Fibroblast of skin of right quadriceps (primary cell): ENCODE measurements at regions not wholly inside any gene's neighbourhood (a gene's known extent, or its start where the extent isn't known, plus 50 kb on each side); places are given as distances from the start of the nearest gene placed in this dataset.

Experiments
- DNase-seq: peaks from one replicate; pipeline ENCODE4 v3.0.0-alpha.2; 2013

DNA sequence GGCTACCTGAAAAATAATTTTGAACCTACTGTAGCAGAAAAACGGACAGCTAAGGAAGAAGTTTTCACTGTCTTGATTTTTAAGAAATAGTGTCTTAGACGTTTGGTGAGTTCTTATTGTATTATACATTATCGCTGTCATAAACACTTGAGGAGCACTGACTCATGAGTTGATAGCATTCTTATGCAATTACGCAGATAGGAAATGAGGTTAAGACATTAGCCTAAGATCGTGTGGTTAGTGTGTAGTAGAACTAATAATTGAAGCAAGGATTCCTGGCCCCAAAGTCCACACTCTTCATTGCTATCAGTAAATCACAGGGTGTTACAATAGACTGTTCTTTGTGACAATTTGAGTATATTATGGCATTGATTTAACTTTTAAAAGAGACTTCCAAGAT is 238.1 kb downstream of the ARAP2 start:
- DNase-seq = peak; percentile 29

DNA sequence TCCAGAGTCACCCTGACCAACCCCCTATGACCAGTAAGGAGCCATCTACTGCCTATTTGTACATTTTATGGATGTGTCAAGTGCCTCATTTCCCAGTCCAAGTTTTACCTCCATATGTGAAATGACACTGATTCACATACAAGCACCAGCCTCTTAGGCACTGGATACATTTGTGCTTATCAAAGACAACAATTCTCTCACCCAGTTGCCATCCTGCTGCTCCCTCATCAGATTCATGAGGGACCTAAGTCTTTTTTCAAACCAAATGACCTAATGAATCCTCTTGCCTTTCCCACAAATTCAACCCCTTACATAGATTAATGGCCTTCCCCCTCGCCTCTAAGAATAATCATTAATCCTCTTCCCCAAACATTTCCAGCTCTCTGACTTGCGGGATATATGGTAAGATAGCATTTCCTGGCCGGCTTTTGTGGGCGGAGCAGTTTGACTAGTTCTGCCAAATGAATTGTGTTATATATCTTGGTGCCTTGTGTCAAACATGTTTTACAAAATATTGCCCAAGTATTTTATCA is 233.9 kb downstream of the ARAP2 start:
- DNase-seq = no peak

DNA sequence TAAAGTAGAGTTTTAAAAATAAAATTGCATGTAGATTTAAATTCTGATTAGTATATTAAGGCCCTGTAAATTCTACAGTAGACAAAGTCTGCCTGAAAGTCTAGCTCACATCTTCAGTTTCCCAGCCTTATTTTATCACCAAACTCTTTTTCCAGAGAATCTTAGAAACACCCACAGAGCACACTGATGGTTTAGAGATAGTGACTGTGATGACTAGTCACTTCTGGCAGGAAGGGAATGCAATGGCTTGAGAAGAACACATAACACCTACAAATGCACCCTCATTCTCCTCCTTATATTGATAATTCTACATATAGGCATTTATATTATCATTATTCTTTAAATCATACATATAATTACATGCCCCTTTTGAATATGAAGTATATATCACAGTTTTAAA is 232.9 kb downstream of the ARAP2 start:
- no peak for DNase-seq

DNA sequence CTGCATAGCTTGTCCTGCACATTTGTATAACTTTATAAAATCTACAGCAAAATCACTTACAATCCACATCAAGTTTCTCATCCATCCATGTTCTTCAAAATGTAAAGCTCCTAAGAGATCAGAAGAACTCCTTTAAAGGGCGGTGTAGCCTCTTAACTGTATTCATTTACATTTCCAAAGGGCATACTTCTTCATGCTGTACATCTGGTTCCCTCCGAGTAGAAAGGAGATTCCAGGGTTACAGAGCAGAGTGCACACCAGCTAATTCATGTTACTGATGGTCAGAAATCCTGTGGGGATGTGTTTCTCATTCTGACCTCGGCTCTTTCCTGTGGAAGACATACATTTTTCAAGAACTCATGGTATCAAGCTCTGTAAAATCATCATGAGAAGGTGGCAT is 231.8 kb downstream of the ARAP2 start:
- no peak for DNase-seq

DNA sequence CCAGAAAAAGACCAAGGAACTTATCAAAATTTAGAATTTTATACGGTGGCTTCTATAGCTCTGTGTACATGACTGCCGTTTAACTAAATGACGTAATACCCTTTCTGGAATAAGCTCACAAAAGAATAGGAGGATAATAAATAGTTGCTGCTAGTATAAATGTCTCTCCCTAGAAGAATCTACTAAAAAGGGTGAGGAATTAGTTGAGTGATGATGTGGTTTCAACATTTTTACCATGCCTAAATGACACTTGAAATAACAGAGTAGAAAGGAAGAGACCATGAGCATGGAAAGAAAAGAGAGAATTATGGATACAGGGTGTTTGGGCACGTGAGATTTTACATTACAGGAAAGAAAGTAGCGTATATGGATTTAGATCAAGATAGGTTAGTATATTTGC is 231.1 kb downstream of the ARAP2 start:
- no peak for DNase-seq
